ENCODE measurements at regions not wholly inside any gene's neighbourhood (a gene's known extent, or its start where the extent isn't known, plus 50 kb on each side); places are given as distances from the start of the nearest gene placed in this dataset.

GRCh38 chr4:42732776-42733175, 75.9 kb upstream of the ATP8A1 start:
- DNase-seq (ENCODE audit: low spot score) = no peak
- no peaks in the 10 kb centered on the region for H3K36me3 Mint-ChIP-seq
- H3K9me3 Mint-ChIP-seq = peaks cover 15% of the 10 kb centered on the region
- no peaks in the 10 kb centered on the region for H3K27me3 Mint-ChIP-seq (ENCODE audit: low read depth)
- no peaks in the 10 kb centered on the region for H3K4me1 Mint-ChIP-seq
- TF ChIP-seq MYBL2 (CRISPR knock-in tag; IDR thresholded peaks at IDR 0.05) (no peak), FOXJ3 (CRISPR knock-in tag; IDR thresholded peaks at IDR 0.05; ENCODE audit: borderline replicate concordance) (no peak), PRDM15 (CRISPR knock-in tag; IDR thresholded peaks at IDR 0.05) (no peak), TEAD1 (CRISPR knock-in tag; IDR thresholded peaks at IDR 0.05) (no peak), ETV6 (CRISPR knock-in tag; IDR thresholded peaks at IDR 0.05) (no peak), NR3C1 (CRISPR knock-in tag; conservative IDR thresholded peaks at IDR 0.05; ENCODE audit: low read depth) (no peak), ATF1 (CRISPR knock-in tag; IDR thresholded peaks at IDR 0.05) (no peak)
- ATAC-seq = no peak
- ChIA-PET POLR2A (no interaction called here), CTCF (no interaction called here)
- no peak overlapping the region for H3K27ac Mint-ChIP-seq
- H3K4me3 Mint-ChIP-seq = no peak overlapping the region

- no peak for DNase-seq (ENCODE audit: low spot score)
- Mint-ChIP-seq H3K4me1 (no peaks in the 10 kb centered on the region), H3K27me3 (ENCODE audit: low read depth) (no peaks in the 10 kb centered on the region), H3K9me3 (peaks cover 11% of the 10 kb centered on the region), H3K36me3 (no peaks in the 10 kb centered on the region), H3K27ac (no peak overlapping the region), H3K4me3 (no peak overlapping the region)
- CTCF ChIA-PET = no interaction called here
- ATAC-seq = no peak
- POLR2A ChIA-PET = no interaction called here
- TF ChIP-seq ZBTB43 (CRISPR knock-in tag; IDR thresholded peaks at IDR 0.05) (no peak), ZNF121 (CRISPR knock-in tag; IDR thresholded peaks at IDR 0.05) (no peak), GABPB1 (CRISPR knock-in tag; IDR thresholded peaks at IDR 0.05) (no peak), SMAD3 (CRISPR knock-in tag; IDR thresholded peaks at IDR 0.05; ENCODE audit: borderline replicate concordance) (no peak), HMGA2 (CRISPR knock-in tag; IDR thresholded peaks at IDR 0.05) (no peak), JUN (CRISPR knock-in tag; IDR thresholded peaks at IDR 0.05) (no peak), AR (CRISPR knock-in tag; IDR thresholded peaks at IDR 0.05) (no peak), ZSCAN18 (CRISPR knock-in tag; IDR thresholded peaks at IDR 0.05) (no peak), GRHL2 (CRISPR knock-in tag; IDR thresholded peaks at IDR 0.05; ENCODE audit: insufficient replicate concordance, severe bottlenecking) (no peak)
These were observed 72.8 kb upstream of the ATP8A1 start for GRCh38 chr4:42729505-42730237.

All from WTC11 (cell line).